NCI-H1417 treated with DMSO at 0.1 percent for 48 hours (cell line): ENCODE measurements at regions not wholly inside any gene's neighbourhood (a gene's known extent, or its start where the extent isn't known, plus 50 kb on each side); places are given as distances from the start of the nearest gene placed in this dataset.

ENCODE experiments used
- DNase-seq: peaks from one replicate; lab custom pipeline; 2025; lab: John Stamatoyannopoulos, UW

DNA sequence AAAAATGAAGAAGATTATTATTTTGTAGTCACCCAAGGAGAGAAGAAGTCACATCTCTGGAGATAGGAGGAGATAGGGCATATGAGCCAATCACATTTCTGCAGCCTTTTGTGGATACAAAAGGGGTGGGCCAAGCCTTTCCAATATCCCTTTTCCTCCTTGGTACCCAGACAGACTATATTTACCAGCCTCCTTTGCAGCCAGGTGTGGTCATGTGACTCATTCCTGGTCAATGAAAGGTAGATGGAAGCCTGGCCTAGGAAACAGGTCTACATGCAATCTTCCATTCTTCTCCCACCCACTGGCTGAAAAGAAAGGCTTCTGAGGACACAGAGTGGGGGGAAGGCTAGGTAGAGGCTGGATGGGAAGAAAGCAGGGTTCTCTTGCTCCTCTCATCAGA lies 58.1 kb upstream of the ERG start:
- no peak for DNase-seq

DNA sequence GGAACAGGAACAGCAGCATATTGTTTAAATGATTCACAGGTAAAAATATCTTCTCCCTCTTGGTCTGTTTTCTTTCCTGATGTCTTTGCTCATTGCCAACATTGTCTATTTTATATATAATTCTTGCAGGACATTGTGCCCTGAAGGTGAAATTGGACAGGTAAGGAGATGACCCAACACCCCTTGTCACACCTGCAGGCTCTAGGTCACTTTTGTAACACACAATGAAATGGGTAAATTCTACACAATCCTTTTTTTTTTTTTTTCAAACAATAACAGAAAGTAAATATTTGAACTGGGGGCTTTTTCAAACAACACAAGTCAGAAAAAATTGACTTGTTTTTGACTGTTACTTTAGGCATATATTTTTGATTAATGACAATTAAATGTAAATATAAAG lies 62.9 kb upstream of the ERG start:
- DNase-seq: no peak

DNA sequence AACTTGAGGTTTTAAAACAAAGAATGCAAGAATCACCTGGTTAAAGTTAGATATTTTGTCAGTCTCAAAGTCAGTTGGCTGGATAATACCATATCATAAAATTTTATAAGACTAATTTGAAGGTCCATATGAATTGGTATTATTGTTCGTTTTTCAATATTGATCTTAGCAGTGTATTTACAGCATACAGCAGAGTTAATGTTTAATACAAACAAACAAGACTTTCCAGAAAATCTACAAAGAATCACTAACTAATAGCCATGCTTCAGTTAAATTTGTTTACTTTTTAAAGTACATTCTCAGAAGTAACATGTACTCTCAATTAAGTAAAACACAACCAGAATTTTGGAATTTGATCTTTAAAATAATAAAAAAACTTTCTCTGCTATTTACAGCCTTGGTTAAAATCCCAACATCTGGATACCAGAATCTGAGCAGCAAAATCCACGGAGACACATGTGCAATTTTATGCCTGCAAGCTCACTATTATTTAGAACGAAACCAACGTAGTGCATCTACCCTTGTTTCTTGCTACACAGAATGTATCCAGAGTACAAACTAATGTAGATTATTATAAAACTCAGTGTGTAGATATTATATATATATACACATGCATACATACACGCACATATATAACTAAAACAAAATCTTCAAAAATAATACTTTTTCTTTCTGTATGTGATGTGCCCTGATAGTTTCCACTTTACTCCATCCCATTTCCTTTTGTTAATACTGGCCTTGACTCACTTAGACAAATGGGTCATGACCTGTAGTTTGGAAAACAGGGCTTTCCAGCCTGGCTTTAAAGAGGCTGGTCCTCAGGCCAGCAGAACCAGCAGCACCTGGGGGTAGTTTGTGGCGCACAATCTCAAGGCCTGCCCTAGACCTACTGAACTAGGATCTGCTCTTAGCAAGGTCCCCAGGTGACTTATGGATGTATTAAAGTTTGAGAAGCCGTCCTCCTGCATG lies 63.6 kb upstream of the ERG start:
- DNase-seq: no peak

DNA sequence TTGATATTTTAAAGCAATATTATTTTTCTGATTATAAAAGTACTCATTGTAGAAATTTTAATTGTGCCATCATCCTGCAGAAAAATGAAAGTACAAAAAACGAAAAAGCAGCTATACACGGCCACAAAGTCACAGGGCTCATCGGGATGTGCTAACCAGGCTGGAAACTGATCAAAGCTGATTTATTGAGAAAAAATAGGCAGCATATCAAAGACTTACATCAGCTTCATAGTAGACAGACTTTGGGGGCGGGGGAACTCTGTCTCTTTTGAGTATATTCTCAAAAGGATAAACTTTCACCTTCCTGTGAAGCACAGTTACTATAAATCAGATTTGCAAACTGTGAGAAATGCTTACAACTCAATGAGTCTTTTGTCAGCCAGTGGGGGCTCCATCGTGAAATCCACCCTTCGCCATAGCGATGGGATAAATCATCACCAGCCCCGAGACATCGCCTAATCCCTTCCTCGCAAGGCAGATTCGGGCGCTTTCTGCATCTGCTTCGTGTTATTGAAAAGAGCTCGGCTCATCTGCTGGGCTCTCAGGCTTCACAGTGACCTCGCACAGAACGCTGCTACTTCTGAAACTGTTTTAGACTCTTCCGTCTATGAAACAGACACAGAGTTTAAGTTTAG lies 69.2 kb upstream of the ERG start:
- DNase-seq: no peak

DNA sequence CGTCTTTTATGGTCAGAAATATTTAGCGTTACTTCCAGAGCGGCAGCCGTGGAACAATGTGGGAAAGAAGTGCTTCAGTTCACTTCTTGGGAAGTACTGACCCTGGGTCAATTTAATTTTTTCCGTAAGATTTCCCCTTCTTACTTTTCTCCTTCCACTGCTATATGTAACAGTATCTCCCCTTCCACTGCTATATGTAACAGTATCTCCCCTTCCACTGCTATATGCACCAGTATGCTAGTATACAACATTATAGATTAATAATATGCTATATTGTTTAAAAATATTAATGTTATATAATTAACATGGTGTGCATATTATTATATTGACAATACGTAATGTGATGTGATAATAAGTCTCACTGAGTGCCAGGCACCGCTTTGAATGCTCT lies 69.7 kb upstream of the ERG start:
- DNase-seq: no peak

DNA sequence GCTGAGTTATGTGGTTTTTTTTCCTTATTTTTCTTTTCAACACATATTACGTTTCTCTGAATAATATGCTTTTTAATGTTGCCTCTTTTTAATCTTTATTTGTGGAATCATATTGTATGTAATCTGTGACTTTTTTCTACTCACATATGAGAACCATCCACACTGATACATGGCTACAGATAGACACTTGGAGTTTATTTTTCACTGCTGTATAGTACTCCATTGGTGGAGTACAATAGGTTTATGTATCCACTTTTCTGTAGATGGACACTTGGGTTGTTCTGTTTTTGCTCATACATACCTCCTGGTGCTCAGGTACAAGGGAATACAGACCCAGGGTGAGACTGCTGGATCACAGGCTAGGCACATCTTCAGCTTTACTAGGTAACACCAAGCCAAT lies 71.5 kb upstream of the ERG start:
- no peak for DNase-seq

DNA sequence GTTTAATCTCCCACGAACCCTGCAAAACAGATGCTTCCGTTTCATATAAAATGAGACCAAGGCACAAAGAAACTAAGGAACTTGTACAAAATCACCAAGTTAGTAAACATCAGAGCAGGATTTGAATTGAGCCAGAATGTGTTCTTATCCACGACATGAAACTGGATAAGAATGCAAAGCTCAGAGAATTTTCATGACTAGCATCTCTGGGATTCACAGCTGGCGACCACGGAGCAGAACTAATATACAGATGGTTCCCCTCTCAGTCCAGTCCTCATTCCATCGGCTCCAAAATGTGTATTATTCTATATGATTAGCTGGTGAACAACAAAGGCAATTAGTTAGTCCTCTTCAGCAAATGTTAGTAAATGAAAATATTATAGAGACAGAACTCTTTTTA lies 72.3 kb upstream of the ERG start:
- DNase-seq: no peak

DNA sequence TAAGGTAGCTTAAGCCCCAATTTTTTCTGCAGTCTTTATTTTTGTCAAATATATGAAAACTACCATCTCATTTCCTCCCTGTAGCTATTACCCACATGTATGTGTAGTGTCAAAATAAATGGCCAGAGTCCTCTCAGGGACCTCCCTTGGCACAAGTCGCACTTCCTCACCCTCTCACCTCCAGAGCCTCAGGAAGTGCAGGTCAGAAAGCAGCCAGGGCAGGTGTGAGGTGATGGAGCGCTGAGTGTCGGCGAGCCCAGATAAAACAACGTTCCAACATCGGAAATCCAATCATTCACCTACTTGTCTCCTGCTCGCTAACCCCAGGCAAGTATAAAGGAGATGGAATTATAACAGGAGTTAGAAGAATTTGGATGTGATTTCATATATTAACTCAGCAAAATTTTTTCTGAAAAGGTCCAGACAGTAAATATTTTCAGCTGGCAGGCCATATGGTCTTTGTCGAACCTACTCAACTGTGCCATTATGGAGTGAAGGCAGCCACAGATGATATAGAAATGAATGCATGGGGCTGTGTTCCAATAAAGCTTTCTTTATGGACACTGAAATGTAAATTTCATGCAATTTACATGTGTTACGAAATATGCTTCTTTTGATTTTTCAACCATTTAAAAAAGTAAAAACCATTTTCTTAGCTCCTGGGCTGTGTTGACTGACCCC lies 76.8 kb upstream of the ERG start:
- no peak for DNase-seq

DNA sequence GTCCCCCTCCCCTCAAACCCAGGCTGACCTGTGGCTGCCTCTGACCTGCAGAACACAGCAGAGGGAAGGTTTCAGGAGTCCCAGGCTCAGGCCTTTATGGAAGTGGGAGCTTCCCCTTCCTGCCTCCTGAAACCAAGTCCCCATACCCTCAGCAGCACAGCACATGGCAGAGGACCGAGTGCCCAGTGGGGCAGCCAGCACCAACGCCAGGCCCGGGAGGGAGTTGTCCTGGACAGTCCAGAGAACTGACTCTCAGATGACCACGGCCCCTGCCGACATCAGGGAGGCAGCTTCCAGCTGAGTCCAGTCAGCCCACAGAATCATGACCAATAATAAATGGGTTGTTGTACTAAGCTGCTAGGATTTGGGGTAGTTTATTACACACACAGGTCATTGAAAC lies 79.6 kb upstream of the ERG start:
- no peak for DNase-seq

DNA sequence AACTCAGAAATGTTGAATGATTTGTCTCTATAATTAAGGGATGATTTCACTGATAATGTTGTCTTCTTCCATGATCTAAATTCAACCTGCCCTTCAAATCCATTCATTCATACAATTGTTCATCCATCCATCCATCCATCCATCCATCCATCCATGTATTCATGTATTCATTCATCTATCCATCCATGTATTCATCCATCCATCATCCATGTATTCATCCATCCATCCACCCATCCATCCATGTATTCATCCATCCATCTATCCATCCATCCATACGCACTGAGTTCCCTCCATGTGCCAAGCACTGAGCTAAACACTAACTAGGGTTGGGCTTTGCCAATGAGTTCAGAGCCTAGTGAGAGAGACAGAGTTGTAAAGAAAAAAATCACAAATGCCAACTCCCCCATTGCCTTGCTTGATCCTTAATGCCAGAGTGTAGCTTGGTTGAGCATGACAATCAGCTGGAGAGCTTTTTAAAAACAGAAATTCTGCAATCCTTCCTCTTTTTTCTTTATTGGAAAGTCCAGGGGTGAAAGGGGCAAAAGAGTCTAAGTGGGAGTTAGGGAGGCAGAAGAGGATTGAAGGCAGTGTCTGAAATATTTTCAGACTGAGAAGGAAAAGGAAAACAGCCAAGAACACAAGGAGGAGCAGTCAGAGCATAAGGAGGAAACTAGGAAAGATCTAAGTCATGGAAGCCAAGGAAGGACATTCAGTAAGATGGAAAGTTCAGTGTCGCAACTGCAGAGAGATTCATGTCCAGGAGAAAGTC lies 92.4 kb upstream of the ERG start:
- DNase-seq: no peak

DNA sequence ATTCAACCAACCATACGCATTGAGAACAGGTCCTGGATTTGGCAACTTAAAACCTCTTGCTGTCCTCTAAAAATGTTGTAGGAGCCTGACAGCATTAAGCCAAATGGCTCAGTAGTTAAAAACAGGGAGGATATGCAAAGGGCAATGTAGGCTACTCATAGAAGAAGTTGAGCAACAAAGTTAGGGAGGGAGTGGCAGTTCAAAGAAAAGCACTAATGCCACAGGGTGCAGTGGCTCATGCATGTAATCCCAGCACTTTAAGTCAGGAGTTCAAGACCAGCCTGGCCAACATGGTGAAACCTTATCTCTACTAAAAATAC lies 92.9 kb upstream of the ERG start:
- DNase-seq: no peak

DNA sequence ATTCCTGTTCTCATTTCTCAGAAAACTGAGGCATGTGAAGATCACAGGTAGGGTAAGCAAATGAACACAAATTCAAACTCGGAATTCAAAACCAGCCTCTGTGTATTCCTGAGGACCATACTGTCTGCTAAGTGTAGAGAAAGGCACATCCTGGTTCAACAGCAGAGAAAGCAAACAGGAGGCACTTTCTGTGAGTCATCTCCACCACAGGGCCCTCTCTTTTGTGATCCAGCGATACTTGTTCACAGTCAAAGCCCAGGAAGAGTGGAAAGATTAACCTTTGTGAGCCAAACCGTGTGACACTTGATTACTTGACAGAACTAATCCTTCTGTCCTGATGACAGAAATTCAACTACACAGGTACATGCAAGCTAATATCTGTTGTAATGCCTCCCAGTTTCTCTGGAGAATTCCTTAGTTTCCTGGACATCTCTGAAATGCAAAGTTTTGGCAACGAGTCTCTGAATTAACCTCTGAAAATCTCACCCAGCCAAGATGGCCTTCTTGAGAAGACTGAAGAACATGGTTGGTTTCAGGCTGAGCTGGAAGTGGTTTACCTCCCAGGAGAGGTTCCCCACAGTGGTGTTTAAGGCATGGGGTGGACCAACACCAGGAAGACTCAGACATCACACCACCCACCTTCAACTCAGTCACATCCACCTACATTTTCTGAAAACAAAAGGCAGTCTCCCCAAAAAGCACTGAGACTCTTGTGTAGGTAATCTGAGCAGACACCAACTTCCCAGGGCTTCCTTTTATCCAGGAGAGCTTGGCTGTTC lies 98.2 kb upstream of the ERG start:
- no peak for DNase-seq

DNA sequence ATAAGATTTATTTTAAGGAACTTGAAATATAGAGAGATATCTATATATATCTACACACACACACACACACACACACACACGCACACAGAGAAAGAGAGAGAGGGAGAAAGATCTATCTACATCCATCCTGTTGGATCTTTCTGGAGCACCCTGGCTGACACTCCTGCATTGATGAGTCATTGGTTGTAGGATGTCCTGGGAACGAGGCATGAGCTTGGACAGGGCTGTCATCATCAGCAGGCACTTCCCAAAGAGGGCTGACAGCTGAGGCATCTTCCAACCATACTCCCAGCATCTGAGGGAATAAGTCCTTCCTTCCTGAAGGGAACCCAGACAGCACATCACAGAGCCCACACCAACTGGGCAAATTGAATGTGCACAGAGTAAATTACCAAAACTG lies 99.1 kb upstream of the ERG start:
- DNase-seq: no peak

DNA sequence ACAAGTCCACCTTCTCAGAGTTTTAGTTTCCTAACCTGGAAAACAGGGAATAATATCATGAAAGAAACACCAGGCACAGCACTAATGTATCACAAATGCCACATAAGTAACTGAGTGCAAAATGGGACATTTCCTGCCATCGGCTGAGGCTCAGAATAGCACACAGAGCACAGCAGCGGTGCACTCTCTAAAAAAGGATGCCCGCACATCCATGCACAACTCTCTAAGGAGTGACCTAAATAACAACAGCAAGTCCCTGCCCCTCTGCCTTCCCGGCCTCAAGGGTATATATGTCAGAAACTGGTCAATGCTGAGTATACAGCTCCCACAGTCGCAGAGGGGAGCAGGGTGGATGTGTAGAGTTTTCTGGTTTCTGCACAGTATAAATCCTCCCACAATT lies 100.1 kb upstream of the ERG start:
- no peak for DNase-seq

DNA sequence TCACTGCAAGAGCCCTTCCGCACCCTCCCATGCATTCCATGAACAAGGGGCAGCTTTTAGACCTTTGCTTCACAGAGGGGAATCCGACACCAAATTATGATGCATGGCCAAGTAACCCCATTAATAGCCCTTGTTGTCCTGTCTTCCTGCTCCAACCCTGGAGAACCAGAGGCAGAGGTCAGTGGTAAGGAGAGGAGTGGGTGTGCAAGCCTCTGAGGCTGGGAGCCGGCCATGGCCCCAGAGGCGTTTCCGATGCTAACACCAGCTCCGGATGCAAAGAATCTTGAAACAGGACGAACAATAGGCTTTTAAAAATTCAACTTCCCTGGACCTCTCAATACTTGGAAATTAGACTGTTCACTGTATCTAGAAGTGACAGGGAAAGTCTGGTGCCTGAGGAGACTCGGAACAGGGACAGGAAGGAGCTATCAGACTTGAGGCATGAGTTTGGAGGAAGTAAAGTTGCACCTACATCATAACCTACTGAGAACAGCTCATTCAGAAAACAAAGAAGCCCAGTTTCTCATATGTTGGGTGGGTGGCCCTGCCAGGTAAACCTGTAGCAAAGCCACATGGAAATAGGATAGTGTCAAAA lies 101.2 kb upstream of the ERG start:
- no peak for DNase-seq

DNA sequence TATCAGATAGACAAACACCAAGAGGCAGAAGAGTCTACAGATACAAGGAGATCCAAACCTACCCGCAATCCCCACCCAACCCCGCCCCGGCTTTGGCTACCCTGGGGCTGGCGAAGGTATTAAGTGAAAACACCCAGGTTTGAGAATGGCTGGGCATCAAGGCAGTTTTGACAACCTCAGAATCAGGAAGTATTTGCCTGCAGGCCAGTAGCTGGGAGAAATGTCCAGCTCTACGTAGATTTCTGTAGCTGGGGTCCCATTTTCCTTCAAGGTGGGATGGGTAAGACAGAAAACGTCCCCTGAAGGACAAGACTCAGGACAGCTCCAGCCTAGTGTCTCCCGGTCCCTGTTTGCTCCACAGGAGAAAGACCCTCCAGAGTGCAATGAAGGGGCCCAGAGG lies 101.8 kb upstream of the ERG start:
- DNase-seq: no peak

DNA sequence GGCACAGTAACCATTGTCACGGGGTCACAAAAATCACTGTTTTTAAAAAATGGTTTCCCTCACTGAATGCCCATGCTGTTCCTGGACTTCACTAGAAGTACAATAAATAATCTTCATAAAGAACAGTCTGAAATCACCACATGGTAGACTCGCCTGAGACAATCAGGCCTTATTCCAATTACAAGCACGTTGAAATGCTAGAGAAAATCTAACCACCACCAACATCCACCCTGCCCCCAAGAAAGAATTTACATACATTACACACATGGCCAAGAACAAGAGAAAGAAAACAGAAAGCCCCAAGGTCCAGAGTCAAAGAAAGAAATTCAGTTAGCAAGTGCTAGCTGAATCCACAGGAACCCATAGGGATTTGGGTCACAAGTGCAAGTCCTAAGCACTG lies 107.0 kb upstream of the ERG start:
- no peak for DNase-seq

DNA sequence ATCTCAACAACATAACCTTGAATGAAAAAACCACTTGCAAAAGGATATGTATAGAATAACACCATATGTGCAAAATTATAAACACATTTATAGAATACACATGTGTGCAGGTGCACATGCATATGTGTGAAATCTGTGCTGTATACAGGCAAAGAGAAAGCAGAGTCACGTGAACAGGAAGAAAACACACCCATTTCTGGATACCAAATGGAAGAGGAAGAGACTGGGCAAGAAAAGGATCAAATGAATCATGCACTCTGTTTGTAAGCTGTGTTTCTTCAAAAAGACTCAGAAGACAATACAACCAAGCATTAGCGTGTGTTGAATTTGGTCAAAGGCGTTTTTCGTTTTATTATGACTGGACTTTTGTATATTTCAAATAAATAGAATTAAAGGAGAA lies 111.3 kb upstream of the ERG start:
- DNase-seq: no peak

DNA sequence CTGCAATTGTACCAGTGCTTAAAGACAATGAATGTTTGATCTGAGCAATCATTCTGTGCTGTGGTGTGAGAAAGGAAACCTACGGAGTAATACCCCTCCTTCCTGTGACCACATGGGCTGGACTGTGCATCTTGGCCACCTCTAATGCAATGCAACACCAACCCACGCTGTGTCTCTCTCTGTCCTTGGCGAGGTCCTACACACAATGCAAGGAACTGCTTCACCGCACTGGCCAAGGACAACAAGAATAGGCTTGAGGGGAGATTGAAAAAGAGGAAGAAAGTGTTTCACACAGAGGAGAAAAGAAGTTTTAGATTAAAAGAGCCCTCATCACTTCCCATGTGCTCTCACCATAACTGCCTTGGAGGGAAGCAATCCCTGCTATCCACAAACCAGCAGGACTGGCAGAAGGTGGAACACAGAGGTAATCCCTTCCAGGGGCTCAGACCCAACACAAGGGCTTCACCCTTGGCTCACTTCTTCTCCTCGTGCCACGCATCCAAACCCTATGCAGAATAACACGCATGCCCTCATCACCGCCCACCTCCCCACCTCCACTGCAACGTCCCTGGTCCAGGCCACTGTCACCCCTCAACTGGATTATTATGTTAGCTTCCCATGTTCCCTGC lies 112.5 kb upstream of the ERG start:
- no peak for DNase-seq

DNA sequence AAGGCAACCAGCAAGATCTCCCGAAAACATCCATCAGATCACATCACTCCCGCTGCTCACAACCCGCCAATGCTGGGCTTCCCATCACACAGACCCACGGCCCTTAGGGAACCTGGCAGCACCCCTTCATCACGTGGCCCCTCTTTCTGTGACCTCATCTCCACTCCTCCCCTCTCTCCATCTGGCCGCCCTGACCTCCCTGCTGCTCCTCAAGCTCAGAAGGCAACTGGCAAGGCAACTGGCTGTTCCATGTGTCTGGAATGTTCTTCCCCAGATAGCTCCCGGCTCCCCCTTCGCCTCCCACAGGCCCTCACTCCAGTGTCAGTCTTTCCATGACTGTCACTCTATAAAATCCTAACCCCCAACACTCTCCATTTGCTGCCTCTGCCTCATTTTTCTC lies 113.0 kb upstream of the ERG start:
- DNase-seq: no peak

DNA sequence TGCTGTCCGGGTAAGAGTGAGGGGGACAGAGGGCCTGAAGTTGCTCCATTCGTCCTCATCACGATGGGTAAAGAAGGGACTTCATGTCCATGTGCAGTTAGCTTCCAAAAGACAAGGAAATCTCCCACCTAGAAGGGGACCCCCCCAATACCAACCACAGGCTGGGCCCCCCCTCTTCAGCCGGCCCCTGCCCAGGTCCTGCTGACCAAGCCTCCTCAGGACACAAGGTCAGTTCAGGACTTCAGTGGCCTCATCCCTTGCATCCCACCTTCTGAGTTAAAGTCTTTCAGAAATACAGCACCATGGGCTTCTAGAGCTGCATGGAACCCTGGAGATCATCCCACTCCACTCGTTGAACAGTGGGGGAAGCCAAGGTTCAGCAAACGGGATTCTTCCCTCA lies 115.4 kb upstream of the ERG start:
- DNase-seq: no peak
